GM18520 (cell line): ENCODE measurements at regions not wholly inside any gene's neighbourhood (a gene's known extent, or its start where the extent isn't known, plus 50 kb on each side); places are given as distances from the start of the nearest gene placed in this dataset.

Source experiments
- ATAC-seq: cut with Tn5 transposase; IDR thresholded peaks from one replicate; pipeline ENCODE4 v1.9.1; 2021; ENCODE audit not compliant: unreplicated experiment

- ATAC-seq: no peak
These were observed 63.7 kb upstream of the EPS8L3 start for GRCh38 chr1:109827466-109827865.

GRCh38 chr1:109826930-109827349, 63.2 kb upstream of the EPS8L3 start:
- no peak for ATAC-seq

- ATAC-seq: no peak
These were observed 62.7 kb upstream of the EPS8L3 start for GRCh38 chr1:109826446-109826845.

- ATAC-seq: no peak
These were observed 60.8 kb upstream of the EPS8L3 start for GRCh38 chr1:109824349-109825115.

- no peak for ATAC-seq
These were observed 60.0 kb upstream of the EPS8L3 start for GRCh38 chr1:109823543-109824348.

GRCh38 chr1:109822749-109823542, 59.2 kb upstream of the EPS8L3 start:
- no peak for ATAC-seq

- no peak for ATAC-seq
These were observed 58.4 kb upstream of the EPS8L3 start for GRCh38 chr1:109821831-109822745.

GRCh38 chr1:109821221-109821669, 57.5 kb upstream of the EPS8L3 start:
- ATAC-seq: no peak

- ATAC-seq: no peak
These were observed 56.2 kb upstream of the EPS8L3 start for GRCh38 chr1:109819906-109820305.

GRCh38 chr1:109818988-109819764, 55.5 kb upstream of the EPS8L3 start:
- ATAC-seq: no peak

- no peak for ATAC-seq
These were observed 54.7 kb upstream of the EPS8L3 start for GRCh38 chr1:109818271-109818987.

- ATAC-seq: no peak
These were observed 54.2 kb upstream of the EPS8L3 start for GRCh38 chr1:109817881-109818270.

GRCh38 chr1:109816975-109817535, 53.3 kb upstream of the EPS8L3 start:
- no peak for ATAC-seq

- ATAC-seq: peak; percentile 80
These were observed 52.6 kb upstream of the EPS8L3 start for GRCh38 chr1:109816175-109816811.

- ATAC-seq: no peak
These were observed 52.1 kb upstream of the EPS8L3 start for GRCh38 chr1:109815809-109816174.

- ATAC-seq: no peak
These were observed 51.5 kb upstream of the EPS8L3 start for GRCh38 chr1:109814993-109815786.

GRCh38 chr1:109814223-109814622, 50.5 kb upstream of the EPS8L3 start:
- no peak for ATAC-seq
